ENCODE measurements at regions not wholly inside any gene's neighbourhood (a gene's known extent, or its start where the extent isn't known, plus 50 kb on each side); places are given as distances from the start of the nearest gene placed in this dataset.

DNA sequence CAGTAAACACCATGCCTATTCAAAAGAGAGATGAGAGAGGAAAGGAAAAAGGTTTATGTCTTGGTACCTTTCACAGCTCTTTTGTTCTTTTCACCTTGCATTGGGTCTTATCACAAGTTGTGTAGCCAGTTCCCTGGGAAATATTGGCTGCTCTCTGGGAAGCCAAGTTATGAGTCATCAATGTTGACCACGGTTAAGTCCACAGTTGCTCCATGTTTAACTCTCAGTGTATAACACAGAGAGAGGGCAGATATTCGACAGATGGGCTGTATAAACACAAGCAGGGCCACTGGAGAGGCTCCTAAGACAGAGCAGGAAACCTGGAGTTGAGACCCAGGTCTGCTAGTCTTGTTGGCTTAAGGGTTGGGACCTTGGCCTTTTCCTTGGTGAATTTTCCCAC is 718.6 kb downstream of the QKI start:
- CTCF ChIA-PET, result no interaction called here
- H3K4me1 Mint-ChIP-seq, result no peaks in the 10 kb centered on the region
- no peak overlapping the region for H3K4me3 Mint-ChIP-seq
- H3K36me3 Mint-ChIP-seq (ENCODE audit: low read depth), result no peaks in the 10 kb centered on the region
- no peak for DNase-seq
- ATAC-seq, result no peak
- H3K27me3 Mint-ChIP-seq, result peaks cover 2% of the 10 kb centered on the region
- peaks cover 4% of the 10 kb centered on the region for H3K9me3 Mint-ChIP-seq (ENCODE audit: low read depth)
- intact Hi-C loops (cut with DNase I, micrococcal nuclease), result no loop called here
- H3K27ac Mint-ChIP-seq, result no peak overlapping the region
- POLR2A ChIA-PET, result no interaction called here

- H3K36me3 Mint-ChIP-seq (ENCODE audit: low read depth), result no peaks in the 10 kb centered on the region
- peaks cover 2% of the 10 kb centered on the region for H3K9me3 Mint-ChIP-seq (ENCODE audit: low read depth)
- intact Hi-C loops (cut with DNase I, micrococcal nuclease), result no loop called here
- no peak overlapping the region for H3K4me3 Mint-ChIP-seq
- peaks cover 2% of the 10 kb centered on the region for H3K27me3 Mint-ChIP-seq
- H3K4me1 Mint-ChIP-seq, result no peaks in the 10 kb centered on the region
- no peak for DNase-seq
- ChIA-PET CTCF (no interaction called here), POLR2A (no interaction called here)
- ATAC-seq, result no peak
- H3K27ac Mint-ChIP-seq, result no peak overlapping the region
Measured at GRCh38 chr6:164130585-164130984, 716.1 kb downstream of the QKI start.

DNA sequence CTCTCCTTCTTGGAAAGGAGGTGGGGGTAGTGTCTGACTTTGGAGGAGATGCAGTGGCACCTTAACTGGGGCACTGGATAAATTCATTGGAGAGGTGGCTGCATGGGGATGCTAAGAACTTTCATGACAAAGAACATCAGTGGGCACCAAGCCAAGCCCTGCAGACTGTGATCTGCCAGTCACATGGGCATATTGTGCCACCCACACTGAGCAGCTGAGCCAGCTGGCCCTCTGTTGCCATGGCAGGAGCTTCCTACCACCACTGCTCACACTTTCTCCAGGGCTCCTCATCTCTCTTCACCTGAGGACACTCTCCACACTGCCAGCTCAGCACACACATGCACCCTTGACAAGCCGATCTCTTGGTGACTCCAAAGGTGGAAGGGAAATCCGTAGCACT is 715.6 kb downstream of the QKI start:
- H3K36me3 Mint-ChIP-seq (ENCODE audit: low read depth), result no peaks in the 10 kb centered on the region
- CTCF ChIA-PET, result no interaction called here
- DNase-seq, result no peak

GRCh38 chr6:164129218-164129617 is 714.7 kb downstream of the QKI start:
- H3K9me3 Mint-ChIP-seq (ENCODE audit: low read depth), result no peaks in the 10 kb centered on the region
- intact Hi-C loops (cut with DNase I, micrococcal nuclease), result no loop called here
- ATAC-seq (no peak), DNase-seq (no peak)
- H3K4me1 Mint-ChIP-seq, result no peaks in the 10 kb centered on the region
- no peak overlapping the region for H3K4me3 Mint-ChIP-seq
- no peaks in the 10 kb centered on the region for H3K36me3 Mint-ChIP-seq (ENCODE audit: low read depth)
- H3K27me3 Mint-ChIP-seq, result peaks cover 2% of the 10 kb centered on the region
- ChIA-PET POLR2A (no interaction called here), CTCF (no interaction called here)
- H3K27ac Mint-ChIP-seq, result no peak overlapping the region

More for the DNA sequence above, 715.6 kb downstream of the QKI start:
- H3K9me3 Mint-ChIP-seq (ENCODE audit: low read depth), result peaks cover 1% of the 10 kb centered on the region
- no peaks in the 10 kb centered on the region for H3K4me1 Mint-ChIP-seq
- ATAC-seq, result no peak
- H3K27me3 Mint-ChIP-seq, result peaks cover 2% of the 10 kb centered on the region
- intact Hi-C loops (cut with DNase I, micrococcal nuclease), result no loop called here
- H3K27ac Mint-ChIP-seq, result no peak overlapping the region
- no peak overlapping the region for H3K4me3 Mint-ChIP-seq
- POLR2A ChIA-PET, result no interaction called here

DNA sequence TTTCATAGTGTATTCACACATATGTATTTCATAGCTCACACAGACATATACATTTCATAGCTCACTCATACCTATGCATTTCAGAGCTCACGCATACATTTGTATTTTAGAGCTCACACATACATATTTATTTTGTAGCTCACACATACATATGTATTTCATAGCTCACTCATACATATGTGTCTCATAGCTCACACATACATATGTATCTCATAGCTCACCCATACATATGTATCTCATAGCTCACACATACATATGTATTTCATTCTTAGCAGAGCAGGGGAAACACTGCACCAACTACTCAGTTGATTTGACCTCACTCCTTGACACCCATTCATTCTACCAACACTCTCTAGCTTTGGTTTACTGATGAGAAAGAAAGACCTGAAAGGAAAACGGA is 713.6 kb downstream of the QKI start:
- peaks cover 2% of the 10 kb centered on the region for H3K27me3 Mint-ChIP-seq
- no peak overlapping the region for H3K4me3 Mint-ChIP-seq
- ChIA-PET CTCF (no interaction called here), POLR2A (no interaction called here)
- no peaks in the 10 kb centered on the region for H3K4me1 Mint-ChIP-seq
- no peaks in the 10 kb centered on the region for H3K9me3 Mint-ChIP-seq (ENCODE audit: low read depth)
- H3K27ac Mint-ChIP-seq, result no peak overlapping the region
- no peak for ATAC-seq
- no peak for DNase-seq
- no peaks in the 10 kb centered on the region for H3K36me3 Mint-ChIP-seq (ENCODE audit: low read depth)
- intact Hi-C loops (cut with DNase I, micrococcal nuclease), result no loop called here

- no peaks in the 10 kb centered on the region for H3K36me3 Mint-ChIP-seq (ENCODE audit: low read depth)
- H3K4me1 Mint-ChIP-seq, result no peaks in the 10 kb centered on the region
- intact Hi-C loops (cut with DNase I, micrococcal nuclease), result no loop called here
- H3K27ac Mint-ChIP-seq, result no peak overlapping the region
- POLR2A ChIA-PET, result no interaction called here
- H3K27me3 Mint-ChIP-seq, result no peaks in the 10 kb centered on the region
- DNase-seq (no peak), ATAC-seq (no peak)
- H3K9me3 Mint-ChIP-seq (ENCODE audit: low read depth), result no peaks in the 10 kb centered on the region
- H3K4me3 Mint-ChIP-seq, result no peak overlapping the region
- CTCF ChIA-PET, result no interaction called here
Measured at GRCh38 chr6:164124986-164125385, 710.5 kb downstream of the QKI start.

GRCh38 chr6:164124473-164124872 is 710.0 kb downstream of the QKI start:
- no peaks in the 10 kb centered on the region for H3K4me1 Mint-ChIP-seq
- ChIA-PET CTCF (no interaction called here), POLR2A (no interaction called here)
- no peak for DNase-seq
- H3K36me3 Mint-ChIP-seq (ENCODE audit: low read depth), result no peaks in the 10 kb centered on the region
- H3K27ac Mint-ChIP-seq, result no peak overlapping the region
- no peaks in the 10 kb centered on the region for H3K27me3 Mint-ChIP-seq
- H3K4me3 Mint-ChIP-seq, result no peak overlapping the region
- no peak for ATAC-seq
- intact Hi-C loops (cut with DNase I, micrococcal nuclease), result no loop called here
- H3K9me3 Mint-ChIP-seq (ENCODE audit: low read depth), result no peaks in the 10 kb centered on the region

DNA sequence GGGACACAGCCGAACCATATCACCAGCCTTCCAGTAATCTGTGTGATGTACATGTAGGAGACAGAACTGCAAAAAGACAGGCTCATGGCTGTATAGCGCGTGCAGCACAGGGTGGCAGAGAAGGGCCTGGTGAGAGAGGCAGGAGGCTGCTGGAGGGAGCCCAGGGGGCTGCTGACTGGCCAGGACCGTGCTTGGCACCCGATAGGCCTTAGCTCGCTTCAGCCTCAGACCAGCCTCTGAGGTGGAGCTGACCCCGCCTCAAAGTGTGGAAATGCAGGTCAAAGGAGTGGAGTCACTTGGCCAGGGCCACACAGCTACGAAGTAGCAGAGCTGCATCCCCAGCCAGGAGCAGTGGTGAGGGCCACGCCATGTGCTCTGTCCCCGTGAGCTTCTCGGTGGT is 707.6 kb downstream of the QKI start:
- Mint-ChIP-seq H3K9me3 (ENCODE audit: low read depth) (no peaks in the 10 kb centered on the region), H3K4me1 (no peaks in the 10 kb centered on the region), H3K36me3 (ENCODE audit: low read depth) (no peaks in the 10 kb centered on the region), H3K27ac (no peak overlapping the region), H3K27me3 (peaks cover 4% of the 10 kb centered on the region), H3K4me3 (no peak overlapping the region)
- intact Hi-C loops (cut with DNase I, micrococcal nuclease), result no loop called here
- DNase-seq, result no peak
- CTCF ChIA-PET, result no interaction called here
- POLR2A ChIA-PET, result no interaction called here
- ATAC-seq, result no peak

- POLR2A ChIA-PET, result no interaction called here
- no peaks in the 10 kb centered on the region for H3K9me3 Mint-ChIP-seq (ENCODE audit: low read depth)
- DNase-seq, result no peak
- H3K36me3 Mint-ChIP-seq (ENCODE audit: low read depth), result no peaks in the 10 kb centered on the region
- intact Hi-C loops (cut with DNase I, micrococcal nuclease), result no loop called here
- no peak for ATAC-seq
- peaks cover 4% of the 10 kb centered on the region for H3K27me3 Mint-ChIP-seq
- H3K4me3 Mint-ChIP-seq, result no peak overlapping the region
- no peaks in the 10 kb centered on the region for H3K4me1 Mint-ChIP-seq
- CTCF ChIA-PET, result no interaction called here
- no peak overlapping the region for H3K27ac Mint-ChIP-seq
Measured at GRCh38 chr6:164121527-164121926, 707.0 kb downstream of the QKI start.

GRCh38 chr6:164114651-164115050 is 700.1 kb downstream of the QKI start:
- H3K36me3 Mint-ChIP-seq (ENCODE audit: low read depth), result no peaks in the 10 kb centered on the region
- H3K4me1 Mint-ChIP-seq, result no peaks in the 10 kb centered on the region
- no peaks in the 10 kb centered on the region for H3K9me3 Mint-ChIP-seq (ENCODE audit: low read depth)
- peaks cover 17% of the 10 kb centered on the region for H3K27me3 Mint-ChIP-seq
- POLR2A ChIA-PET, result no interaction called here
- intact Hi-C loops (cut with DNase I, micrococcal nuclease), result no loop called here
- CTCF ChIA-PET, result no interaction called here
- no peak overlapping the region for H3K27ac Mint-ChIP-seq
- no peak for DNase-seq
- no peak for ATAC-seq
- H3K4me3 Mint-ChIP-seq, result no peak overlapping the region

DNA sequence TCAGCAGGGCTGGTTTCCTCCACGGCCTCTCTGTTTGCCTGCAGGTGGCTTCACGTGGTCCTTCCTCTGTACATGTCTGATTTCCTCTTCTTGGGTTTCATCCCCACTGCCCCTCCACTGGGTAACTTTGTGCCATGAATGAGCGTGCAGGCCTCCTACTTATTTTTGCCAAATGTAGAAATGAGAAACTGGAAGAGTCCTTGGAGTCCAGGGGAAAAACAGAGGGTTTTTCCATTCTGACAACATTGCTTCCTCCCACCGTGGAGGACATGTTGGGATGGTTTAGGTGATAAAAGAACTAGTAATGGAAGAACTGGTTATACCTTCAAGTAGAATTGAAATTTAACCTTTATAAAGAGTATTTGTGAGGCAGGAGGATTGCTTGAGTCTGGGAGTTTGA is 699.5 kb downstream of the QKI start:
- H3K27ac Mint-ChIP-seq, result no peak overlapping the region
- intact Hi-C loops (cut with DNase I, micrococcal nuclease), result no loop called here
- no peaks in the 10 kb centered on the region for H3K4me1 Mint-ChIP-seq
- no peaks in the 10 kb centered on the region for H3K9me3 Mint-ChIP-seq (ENCODE audit: low read depth)
- no peak for DNase-seq
- H3K4me3 Mint-ChIP-seq, result no peak overlapping the region
- no peak for ATAC-seq
- H3K36me3 Mint-ChIP-seq (ENCODE audit: low read depth), result no peaks in the 10 kb centered on the region
- CTCF ChIA-PET, result no interaction called here
- POLR2A ChIA-PET, result no interaction called here
- H3K27me3 Mint-ChIP-seq, result peaks cover 19% of the 10 kb centered on the region

DNA sequence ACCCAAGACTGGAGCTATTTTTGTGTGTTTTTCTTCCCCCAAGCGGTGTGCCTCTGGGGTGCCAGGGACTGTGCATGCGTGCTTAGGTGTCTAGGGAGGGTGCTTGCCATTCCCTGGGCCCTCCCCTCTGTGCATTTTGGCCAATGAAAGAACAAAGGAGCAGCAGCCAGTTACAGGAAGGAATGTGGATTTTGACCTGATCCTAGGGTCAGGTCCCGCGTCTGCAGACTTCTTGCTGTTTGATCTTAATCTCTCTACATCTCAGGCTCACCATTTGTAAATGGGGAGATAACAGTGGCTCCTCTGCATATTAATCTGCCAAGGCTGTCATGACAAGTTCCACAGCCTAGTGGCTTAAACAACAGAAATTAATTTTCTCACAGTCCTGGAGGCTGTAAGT is 699.1 kb downstream of the QKI start:
- ChIA-PET POLR2A (no interaction called here), CTCF (no interaction called here)
- DNase-seq (no peak), ATAC-seq (no peak)
- Mint-ChIP-seq H3K27me3 (peaks cover 19% of the 10 kb centered on the region), H3K4me3 (no peak overlapping the region), H3K4me1 (no peaks in the 10 kb centered on the region), H3K9me3 (ENCODE audit: low read depth) (no peaks in the 10 kb centered on the region), H3K27ac (no peak overlapping the region), H3K36me3 (ENCODE audit: low read depth) (no peaks in the 10 kb centered on the region)
- intact Hi-C loops (cut with DNase I, micrococcal nuclease), result no loop called here

- no peaks in the 10 kb centered on the region for H3K9me3 Mint-ChIP-seq (ENCODE audit: low read depth)
- no peak overlapping the region for H3K27ac Mint-ChIP-seq
- no peak overlapping the region for H3K4me3 Mint-ChIP-seq
- no peaks in the 10 kb centered on the region for H3K36me3 Mint-ChIP-seq (ENCODE audit: low read depth)
- ChIA-PET CTCF (interaction anchor here (0.6 to 1.0 kb wide), 2 partner anchors 9 to 309 kb away, joined by 3 read pairs; no protein-coding TSS in a partner anchor), POLR2A (no interaction called here)
- H3K4me1 Mint-ChIP-seq, result no peaks in the 10 kb centered on the region
- intact Hi-C loops (cut with DNase I, micrococcal nuclease), result no loop called here
- ATAC-seq (no peak), DNase-seq (peak; percentile 13)
- H3K27me3 Mint-ChIP-seq, result peaks cover 18% of the 10 kb centered on the region
Measured at GRCh38 chr6:164109770-164110140, 695.2 kb downstream of the QKI start.

All from activated CD4-positive, alpha-beta T cell treated with anti-CD3 and anti-CD28 coated beads for 36 hours (primary cell).